NB4 (cell line): ENCODE measurements at regions not wholly inside any gene's neighbourhood (a gene's known extent, or its start where the extent isn't known, plus 50 kb on each side); places are given as distances from the start of the nearest gene placed in this dataset.

Source experiments
- POLR2A ChIP-seq: IDR thresholded peaks from 2 replicates; pipeline ENCODE4 v1.6.1; 2011; ENCODE audit warnings: mild to moderate bottlenecking; ENCODE audit not compliant: insufficient read length; ENCODE audit errors: extremely low read depth
- TF ChIP-seq, protein P1 (sequence below): IDR thresholded peaks from one replicate; pipeline ENCODE4 v1.5.1; 2012; ENCODE audit warnings: low read depth, low read length
- TF ChIP-seq, protein P2 (sequence below): IDR thresholded peaks from 2 replicates; pipeline ENCODE4 v1.6.1; 2011; ENCODE audit warnings: low read depth, low read length

DNA sequence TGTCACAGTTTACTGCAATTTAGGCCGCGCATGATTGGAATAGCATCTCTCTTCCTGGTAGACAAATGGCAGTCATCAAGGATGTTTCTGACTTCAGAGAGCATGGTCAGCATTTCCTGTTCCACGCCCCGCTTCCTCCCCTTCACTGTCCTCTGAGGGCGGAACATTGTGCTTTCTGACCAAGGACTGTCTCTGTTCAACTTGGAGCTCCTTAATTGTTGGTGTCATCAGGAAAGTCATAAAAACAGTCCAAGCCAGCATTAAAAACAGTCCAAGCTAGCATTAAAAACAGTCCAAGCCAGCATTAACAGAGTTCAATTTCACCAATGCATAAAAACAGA is 301.3 kb upstream of the IRX4 start:
- no peak for TF ChIP-seq POLR2A
- TF ChIP-seq, protein P1, sequence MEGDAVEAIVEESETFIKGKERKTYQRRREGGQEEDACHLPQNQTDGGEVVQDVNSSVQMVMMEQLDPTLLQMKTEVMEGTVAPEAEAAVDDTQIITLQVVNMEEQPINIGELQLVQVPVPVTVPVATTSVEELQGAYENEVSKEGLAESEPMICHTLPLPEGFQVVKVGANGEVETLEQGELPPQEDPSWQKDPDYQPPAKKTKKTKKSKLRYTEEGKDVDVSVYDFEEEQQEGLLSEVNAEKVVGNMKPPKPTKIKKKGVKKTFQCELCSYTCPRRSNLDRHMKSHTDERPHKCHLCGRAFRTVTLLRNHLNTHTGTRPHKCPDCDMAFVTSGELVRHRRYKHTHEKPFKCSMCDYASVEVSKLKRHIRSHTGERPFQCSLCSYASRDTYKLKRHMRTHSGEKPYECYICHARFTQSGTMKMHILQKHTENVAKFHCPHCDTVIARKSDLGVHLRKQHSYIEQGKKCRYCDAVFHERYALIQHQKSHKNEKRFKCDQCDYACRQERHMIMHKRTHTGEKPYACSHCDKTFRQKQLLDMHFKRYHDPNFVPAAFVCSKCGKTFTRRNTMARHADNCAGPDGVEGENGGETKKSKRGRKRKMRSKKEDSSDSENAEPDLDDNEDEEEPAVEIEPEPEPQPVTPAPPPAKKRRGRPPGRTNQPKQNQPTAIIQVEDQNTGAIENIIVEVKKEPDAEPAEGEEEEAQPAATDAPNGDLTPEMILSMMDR = no peak
- TF ChIP-seq, protein P2, sequence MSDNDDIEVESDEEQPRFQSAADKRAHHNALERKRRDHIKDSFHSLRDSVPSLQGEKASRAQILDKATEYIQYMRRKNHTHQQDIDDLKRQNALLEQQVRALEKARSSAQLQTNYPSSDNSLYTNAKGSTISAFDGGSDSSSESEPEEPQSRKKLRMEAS = no peak
